ENCODE measurements at regions not wholly inside any gene's neighbourhood (a gene's known extent, or its start where the extent isn't known, plus 50 kb on each side); places are given as distances from the start of the nearest gene placed in this dataset.
"Not testable (repeated sequence)": the region's sequence is repeated elsewhere in the genome, so short reads cannot be mapped to it uniquely, and the experiment has no call there.

DNA sequence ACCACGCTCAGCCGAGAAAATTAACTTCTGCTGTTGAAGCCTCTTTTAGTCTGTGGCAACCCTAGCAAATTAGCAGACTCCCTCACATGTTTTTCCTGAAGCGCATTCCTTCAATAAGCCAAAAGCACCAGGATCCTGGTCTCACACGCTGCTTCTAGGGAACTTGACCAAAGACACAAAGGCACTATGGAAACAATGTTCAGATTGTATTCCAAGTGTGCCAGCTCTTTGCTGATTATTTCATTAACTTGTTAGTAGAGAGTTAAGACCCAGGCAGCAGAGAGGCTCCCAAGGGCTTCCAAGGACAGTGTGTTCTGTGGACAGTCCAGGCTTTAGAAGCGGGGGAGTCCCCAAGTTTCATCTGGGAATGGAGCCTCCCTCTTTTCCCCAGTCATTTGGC is 94.4 kb upstream of the BASP1 start:
- DNase-seq = no peak
- 85 to 95% methylated on average over 5 of the region's 5 CpGs for WGBS, 2 donors
- Histone ChIP-seq H3K27me3 (no peaks in the 10 kb centered on the region), H3K4me1 (peaks cover 0 to 6% (median 3%) of the 10 kb centered on the region in 4 donors), H3K27ac (no peak overlapping the region), H3K36me3 (no peaks in the 10 kb centered on the region), H3K9me3 (no peaks in the 10 kb centered on the region), H3K4me3 (no peak overlapping the region)
- ATAC-seq (ENCODE audit: low FRiP score in 2 of 2) = no peak
- TF ChIP-seq EP300 (IDR thresholded peaks at IDR 0.05) (no peak), POLR2AphosphoS5 (IDR thresholded peaks at IDR 0.05) (no peak), POLR2A (IDR thresholded peaks at IDR 0.05) (no peak)
- TF ChIP-seq, protein P1, sequence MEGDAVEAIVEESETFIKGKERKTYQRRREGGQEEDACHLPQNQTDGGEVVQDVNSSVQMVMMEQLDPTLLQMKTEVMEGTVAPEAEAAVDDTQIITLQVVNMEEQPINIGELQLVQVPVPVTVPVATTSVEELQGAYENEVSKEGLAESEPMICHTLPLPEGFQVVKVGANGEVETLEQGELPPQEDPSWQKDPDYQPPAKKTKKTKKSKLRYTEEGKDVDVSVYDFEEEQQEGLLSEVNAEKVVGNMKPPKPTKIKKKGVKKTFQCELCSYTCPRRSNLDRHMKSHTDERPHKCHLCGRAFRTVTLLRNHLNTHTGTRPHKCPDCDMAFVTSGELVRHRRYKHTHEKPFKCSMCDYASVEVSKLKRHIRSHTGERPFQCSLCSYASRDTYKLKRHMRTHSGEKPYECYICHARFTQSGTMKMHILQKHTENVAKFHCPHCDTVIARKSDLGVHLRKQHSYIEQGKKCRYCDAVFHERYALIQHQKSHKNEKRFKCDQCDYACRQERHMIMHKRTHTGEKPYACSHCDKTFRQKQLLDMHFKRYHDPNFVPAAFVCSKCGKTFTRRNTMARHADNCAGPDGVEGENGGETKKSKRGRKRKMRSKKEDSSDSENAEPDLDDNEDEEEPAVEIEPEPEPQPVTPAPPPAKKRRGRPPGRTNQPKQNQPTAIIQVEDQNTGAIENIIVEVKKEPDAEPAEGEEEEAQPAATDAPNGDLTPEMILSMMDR (IDR thresholded peaks at IDR 0.05) = no peak

- ATAC-seq (ENCODE audit: low FRiP score in 2 of 2); H3K9me3 ChIP-seq; H3K27me3 ChIP-seq; H3K27ac ChIP-seq; H3K4me3 ChIP-seq; H3K4me1 ChIP-seq; DNase-seq; H3K36me3 ChIP-seq: not testable (repeated sequence)
- 61 to 64% methylated on average over 3 of the region's 3 CpGs for WGBS, 2 donors
Measured at GRCh38 chr5:17123773-17124172, 93.7 kb upstream of the BASP1 start.

GRCh38 chr5:17127743-17128231 is 89.6 kb upstream of the BASP1 start:
- Histone ChIP-seq H3K27ac (no peak overlapping the region), H3K36me3 (no peaks in the 10 kb centered on the region), H3K27me3 (no peaks in the 10 kb centered on the region), H3K4me3 (no peak overlapping the region), H3K9me3 (no peaks in the 10 kb centered on the region), H3K4me1 (no peaks in the 10 kb centered on the region)
- 84 to 86% methylated on average over 8 of the region's 8 CpGs for WGBS, 2 donors
- DNase-seq (no peak), ATAC-seq (ENCODE audit: low FRiP score in 2 of 2) (no peak)
- TF ChIP-seq POLR2AphosphoS5 (IDR thresholded peaks at IDR 0.05) = no peak
- TF ChIP-seq, protein P1 (IDR thresholded peaks at IDR 0.05) = no peak

- Histone ChIP-seq H3K27ac (peak overlapping the region in 1 of 4 donors; percentile 26), H3K4me3 (no peak overlapping the region), H3K36me3 (no peaks in the 10 kb centered on the region), H3K4me1 (no peaks in the 10 kb centered on the region), H3K27me3 (no peaks in the 10 kb centered on the region), H3K9me3 (no peaks in the 10 kb centered on the region)
- ATAC-seq (ENCODE audit: low FRiP score in 2 of 2) (peak in 1 of 2 donors; percentile 21), DNase-seq (no peak)
- TF ChIP-seq POLR2A (IDR thresholded peaks at IDR 0.05) (no peak), POLR2AphosphoS5 (IDR thresholded peaks at IDR 0.05) (no peak)
- TF ChIP-seq, protein P1 (IDR thresholded peaks at IDR 0.05) = no peak
- WGBS, 2 donors = 62 to 66% methylated on average over 14 of the region's 14 CpGs
Measured at GRCh38 chr5:17129093-17129849, 88.2 kb upstream of the BASP1 start.

- not testable (repeated sequence) for ATAC-seq (ENCODE audit: low FRiP score in 2 of 2); H3K27ac ChIP-seq; H3K4me3 ChIP-seq; H3K9me3 ChIP-seq; H3K36me3 ChIP-seq; H3K27me3 ChIP-seq; DNase-seq; H3K4me1 ChIP-seq
- 63 to 82% methylated on average over 9 of the region's 9 CpGs for WGBS, 2 donors
Measured at GRCh38 chr5:17130302-17130701, 87.1 kb upstream of the BASP1 start.

- H3K27me3 ChIP-seq = no peaks in the 10 kb centered on the region
- H3K36me3 ChIP-seq = no peaks in the 10 kb centered on the region
- no peak for ATAC-seq (ENCODE audit: low FRiP score in 2 of 2)
- no peak for DNase-seq
- TF ChIP-seq, protein P1 (IDR thresholded peaks at IDR 0.05) = peak; percentile 54 to 72 (median 66)
- TF ChIP-seq POLR2A (IDR thresholded peaks at IDR 0.05) (no peak), POLR2AphosphoS5 (IDR thresholded peaks at IDR 0.05) (no peak)
- H3K4me1 ChIP-seq = no peaks in the 10 kb centered on the region
- H3K4me3 ChIP-seq = no peak overlapping the region
- H3K9me3 ChIP-seq = no peaks in the 10 kb centered on the region
- no peak overlapping the region for H3K27ac ChIP-seq
- 46 to 47% methylated on average over 4 of the region's 4 CpGs for WGBS, 2 donors
Measured at GRCh38 chr5:17132444-17133083, 84.9 kb upstream of the BASP1 start.

All from upper lobe of left lung (tissue), 6 donors.